Ascending aorta (tissue), 2 donors: ENCODE measurements at regions not wholly inside any gene's neighbourhood (a gene's known extent, or its start where the extent isn't known, plus 50 kb on each side); places are given as distances from the start of the nearest gene placed in this dataset.

Experiments
- DNase-seq, 2 donors: peaks; one replicate each; pipeline ENCODE4 v3.0.0-alpha.2; 2019; ENCODE audit warnings: low spot score in 2 of 2
- H3K27ac ChIP-seq, 2 donors: fragments of 200-600 bp; sonication (generic); one replicate each; pipeline ENCODE4 v1.5.1; 2016 to 2017; ENCODE audit warnings: mild to moderate bottlenecking in 1 of 2
- H3K27me3 ChIP-seq: fragments of 200-600 bp; sonication (generic); one replicate; pipeline ENCODE4 v1.5.1; 2017
- H3K36me3 ChIP-seq, 2 donors: fragments of 200-600 bp; sonication (generic); one replicate each; pipeline ENCODE4 v1.5.1; 2016
- H3K4me1 ChIP-seq, 2 donors: fragments of 200-600 bp; sonication (generic); one replicate each; pipeline ENCODE4 v1.5.1; 2016 to 2017; ENCODE audit warnings: mild to moderate bottlenecking in 1 of 2
- H3K4me3 ChIP-seq, 2 donors: fragments of 200-600 bp; sonication (generic); one replicate each; pipeline ENCODE4 v1.5.1; 2016 to 2017; ENCODE audit warnings: mild to moderate bottlenecking in 1 of 2
- H3K9me3 ChIP-seq, 2 donors: fragments of 200-600 bp; sonication (generic); one replicate each; pipeline ENCODE4 v1.5.1; 2016
- CTCF ChIP-seq, 3 experiments: fragments of 200-600 bp in 2 of 3; fragments of 450-650 bp in 1 of 3; sonication (generic) in 2 of 3; IDR thresholded peaks; one replicate each; pipeline ENCODE4 v1.5.1; 2016 to 2019; ENCODE audit warnings: antibody characterized with exemption in 3 of 3, mild to moderate bottlenecking in 1 of 3, moderate library complexity in 1 of 3
- intact Hi-C: fragments of 100-400 bp; cut with DNase I; formaldehyde crosslinking; loops from one replicate; pipeline ENCODE4 v1.15.1; 2023

DNA sequence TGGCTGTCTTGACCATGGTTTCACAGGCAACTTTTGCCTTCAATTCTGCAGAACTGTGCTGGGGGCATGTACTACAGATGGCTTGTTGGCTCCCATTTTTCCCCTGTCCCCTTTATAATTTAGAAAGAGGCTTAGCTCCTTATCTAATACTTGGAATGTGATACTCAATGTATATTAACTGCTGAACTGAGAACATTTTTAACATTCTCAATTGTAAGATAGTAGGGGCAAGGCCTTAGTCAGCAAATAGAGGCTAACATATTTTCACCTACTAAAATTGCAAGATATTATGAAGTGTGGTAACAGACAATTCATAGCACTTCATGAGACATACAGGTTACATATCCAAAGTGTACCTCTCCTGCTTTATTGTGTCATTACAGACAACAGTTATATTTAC lies 118.1 kb upstream of the ZNF366 start:
- intact Hi-C loops: no loop called here
- Histone ChIP-seq H3K27me3 (no peaks in the 10 kb centered on the region), H3K36me3 (no peaks in the 10 kb centered on the region), H3K4me3 (no peak overlapping the region), H3K9me3 (no peaks in the 10 kb centered on the region), H3K27ac (no peak overlapping the region), H3K4me1 (peaks cover 0 to 4% of the 10 kb centered on the region in 2 donors)
- TF ChIP-seq CTCF (IDR thresholded peaks at IDR 0.05): no peak
- no peak for DNase-seq

DNA sequence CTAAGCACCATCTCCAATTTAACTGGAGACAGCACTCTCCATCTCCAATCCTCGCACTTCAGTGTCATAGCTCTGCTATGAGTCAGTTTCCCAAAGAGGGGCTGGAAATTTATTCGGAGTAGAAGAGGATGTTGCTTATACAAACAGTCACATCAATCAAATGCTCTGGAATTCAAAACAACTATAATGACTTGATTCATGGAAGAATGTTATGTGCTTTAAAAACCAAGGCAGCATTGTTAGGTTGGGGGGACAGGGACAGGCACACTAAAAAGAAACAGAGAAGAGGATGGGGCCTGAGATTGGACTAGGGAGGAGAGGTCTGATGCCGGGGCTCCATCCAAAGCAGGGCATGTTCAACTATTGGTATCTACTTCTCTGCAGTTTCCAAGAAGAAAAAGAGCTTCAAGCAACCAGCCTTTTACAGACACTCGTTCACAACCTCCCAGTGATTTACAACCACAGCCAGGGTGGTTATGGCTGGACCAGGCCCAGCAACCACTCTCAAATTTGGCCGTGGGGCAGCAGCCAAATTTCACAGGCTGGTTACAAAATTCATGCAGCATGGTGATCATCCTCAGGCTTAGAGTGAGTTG lies 117.5 kb upstream of the ZNF366 start:
- no peak for DNase-seq
- no peak for TF ChIP-seq CTCF (IDR thresholded peaks at IDR 0.05)
- Histone ChIP-seq H3K36me3 (no peaks in the 10 kb centered on the region), H3K4me3 (no peak overlapping the region), H3K27me3 (no peaks in the 10 kb centered on the region), H3K4me1 (peaks cover 0 to 4% of the 10 kb centered on the region in 2 donors), H3K27ac (no peak overlapping the region), H3K9me3 (no peaks in the 10 kb centered on the region)
- intact Hi-C loops: no loop called here

DNA sequence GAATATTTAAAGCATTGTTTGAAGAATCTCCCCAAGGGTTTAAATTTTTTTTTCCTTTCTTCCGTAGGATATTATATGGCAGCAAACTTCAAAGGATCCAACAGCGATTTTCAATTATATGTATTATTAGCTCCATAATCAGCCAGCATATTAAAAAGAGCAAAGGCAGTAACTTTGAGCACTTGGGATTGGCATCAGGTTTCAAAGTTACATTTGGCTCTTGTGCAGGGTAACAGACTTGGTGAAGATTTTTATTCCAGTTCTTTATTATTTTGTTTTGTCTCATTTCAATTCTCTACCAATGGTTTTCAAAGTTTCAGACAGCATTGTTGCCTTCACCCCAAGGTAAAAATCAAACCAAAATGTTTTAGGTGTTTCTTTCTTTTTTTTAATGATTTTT lies 116.7 kb upstream of the ZNF366 start:
- DNase-seq: no peak
- no peaks in the 10 kb centered on the region for H3K9me3 ChIP-seq
- no peaks in the 10 kb centered on the region for H3K36me3 ChIP-seq
- H3K27me3 ChIP-seq: no peaks in the 10 kb centered on the region
- no peak for TF ChIP-seq CTCF (IDR thresholded peaks at IDR 0.05)
- no peak overlapping the region for H3K27ac ChIP-seq
- intact Hi-C loops: no loop called here
- H3K4me1 ChIP-seq: peaks cover 0 to 4% of the 10 kb centered on the region in 2 donors
- no peak overlapping the region for H3K4me3 ChIP-seq

DNA sequence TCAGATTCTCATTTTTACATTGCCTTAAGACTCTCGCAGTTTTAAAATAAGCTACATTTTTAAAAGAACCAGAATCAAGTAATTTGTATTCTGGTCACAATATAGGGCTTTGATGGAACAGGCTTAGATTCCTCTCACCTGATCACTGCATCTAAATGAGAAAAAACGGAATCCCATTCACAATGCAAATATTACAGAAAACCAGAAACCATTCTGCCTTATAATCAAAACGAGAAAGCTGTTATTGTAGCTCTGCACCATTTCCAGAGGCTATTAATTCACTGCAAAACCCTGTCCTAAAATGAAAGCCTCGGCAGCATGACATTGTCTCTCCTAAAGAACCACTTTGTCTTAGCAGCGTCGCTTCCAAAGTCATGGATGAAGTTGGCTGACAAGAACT lies 116.1 kb upstream of the ZNF366 start:
- no peak for TF ChIP-seq CTCF (IDR thresholded peaks at IDR 0.05)
- Histone ChIP-seq H3K27ac (no peak overlapping the region), H3K36me3 (no peaks in the 10 kb centered on the region), H3K4me3 (no peak overlapping the region), H3K4me1 (peaks cover 0 to 4% of the 10 kb centered on the region in 2 donors), H3K9me3 (no peaks in the 10 kb centered on the region), H3K27me3 (no peaks in the 10 kb centered on the region)
- DNase-seq: no peak
- intact Hi-C loops: no loop called here

GRCh38 chr5:72622170-72622760 lies 115.1 kb upstream of the ZNF366 start:
- no peaks in the 10 kb centered on the region for H3K36me3 ChIP-seq
- H3K27me3 ChIP-seq: no peaks in the 10 kb centered on the region
- no peaks in the 10 kb centered on the region for H3K9me3 ChIP-seq
- DNase-seq: no peak
- H3K4me1 ChIP-seq: peaks cover 0 to 4% of the 10 kb centered on the region in 2 donors
- TF ChIP-seq CTCF (IDR thresholded peaks at IDR 0.05): no peak
- intact Hi-C loops: no loop called here
- H3K4me3 ChIP-seq: no peak overlapping the region
- no peak overlapping the region for H3K27ac ChIP-seq
